PC-3 (cell line): ENCODE measurements at regions not wholly inside any gene's neighbourhood (a gene's known extent, or its start where the extent isn't known, plus 50 kb on each side); places are given as distances from the start of the nearest gene placed in this dataset.

Experiments
- ATAC-seq: fragments of 200-7000 bp; cut with Tn5 transposase; 2 replicates; pipeline ENCODE4 v1.9.1; 2020; ENCODE audit warnings: mild to moderate bottlenecking, moderate library complexity
- BruUV-seq: library from RNA; stranded (reverse); fragments of 400-500 nt; replicated peaks from 2 replicates; lab custom pipeline; 2021; lab: Mats Ljungman, UMichigan
- CTCF ChIA-PET: fragments of 300-600 bp; sonication (Branson Sonifier 250); formaldehyde crosslinking; loops from one replicate; lab custom pipeline; 2022; ENCODE audit warnings: antibody characterized with exemption; lab: Charles Lee
- POLR2A ChIA-PET: fragments of 300-600 bp; sonication (Branson Sonifier 250); formaldehyde crosslinking; loops from one replicate; lab custom pipeline; 2022; ENCODE audit warnings: antibody characterized with exemption; ENCODE audit not compliant: unreplicated experiment; lab: Charles Lee
- DNase-seq: peaks from one replicate; pipeline ENCODE4 v3.0.0-alpha.2; 2015
- H2AFZ ChIP-seq: fragments of 300-600 bp; sonication (generic); 2 replicates; pipeline ENCODE4 v1.6.0; 2016; ENCODE audit warnings: antibody characterized with exemption, low read length
- H3F3A ChIP-seq: fragments of 300-600 bp; sonication (generic); one replicate; pipeline ENCODE4 v1.6.0; 2017; ENCODE audit warnings: antibody characterized with exemption, low read length, control low read depth, mild to moderate bottlenecking; ENCODE audit not compliant: unreplicated experiment
- H3K27ac ChIP-seq: fragments of 300-600 bp; sonication (generic); 2 replicates; pipeline ENCODE4 v1.5.1; 2016; ENCODE audit warnings: mild to moderate bottlenecking, low read length
- H3K27me3 ChIP-seq: fragments of 300-600 bp; sonication (generic); 2 replicates; pipeline ENCODE4 v1.6.1; 2016; ENCODE audit warnings: low read length, mixed read lengths
- H3K36me3 ChIP-seq: fragments of 300-600 bp; sonication (generic); 2 replicates; pipeline ENCODE4 v1.6.1; 2016; ENCODE audit warnings: low read depth, mixed run types, low read length, mixed read lengths
- H3K4me1 ChIP-seq: fragments of 300-600 bp; sonication (generic); 2 replicates; pipeline ENCODE4 v1.5.1; 2016; ENCODE audit warnings: low read length; ENCODE audit not compliant: insufficient read depth
- H3K4me2 ChIP-seq: fragments of 300-600 bp; sonication (generic); 2 replicates; pipeline ENCODE4 v1.6.0; 2016; ENCODE audit warnings: low read length
- H3K4me3 ChIP-seq: fragments of 300-600 bp; sonication (generic); 2 replicates; pipeline ENCODE4 v1.5.1; 2016; ENCODE audit warnings: mild to moderate bottlenecking, low read length, mixed read lengths
- H3K79me2 ChIP-seq: fragments of 300-600 bp; sonication (generic); 2 replicates; pipeline ENCODE4 v1.6.1; 2017; ENCODE audit warnings: low read length, mixed read lengths
- H3K9ac ChIP-seq: fragments of 300-600 bp; sonication (generic); 2 replicates; pipeline ENCODE4 v1.6.0; 2016; ENCODE audit warnings: mild to moderate bottlenecking, low read length
- H3K9me2 ChIP-seq: fragments of 300-600 bp; sonication (generic); replicated peaks from 2 replicates; pipeline ENCODE4 v1.6.1; 2016; ENCODE audit warnings: mixed run types, low read length, mixed read lengths
- H3K9me3 ChIP-seq: fragments of 300-600 bp; sonication (generic); 2 replicates; pipeline ENCODE4 v1.6.1; 2016; ENCODE audit warnings: low read length, mixed read lengths
- H4K20me1 ChIP-seq: fragments of 300-600 bp; sonication (generic); 2 replicates; pipeline ENCODE4 v1.6.1; 2016; ENCODE audit warnings: low read length, mixed read lengths
- CTCF ChIP-seq: fragments of 300-600 bp; sonication (generic); conservative IDR thresholded peaks from 2 replicates; pipeline ENCODE4 v1.5.1; 2017; ENCODE audit warnings: antibody characterized with exemption, low read depth, mild to moderate bottlenecking, low read length
- EZH2 ChIP-seq: fragments of 300-600 bp; sonication (generic); IDR thresholded peaks from one replicate; pipeline ENCODE4 v1.6.1; 2017; ENCODE audit warnings: antibody characterized with exemption, mild to moderate bottlenecking, low read length; ENCODE audit not compliant: unreplicated experiment
- EZH2phosphoT487 ChIP-seq: fragments of 300-600 bp; sonication (generic); IDR thresholded peaks from 2 replicates; pipeline ENCODE4 v1.6.1; 2018; ENCODE audit warnings: mild to moderate bottlenecking, antibody characterized with exemption, low read length, borderline replicate concordance
- intact Hi-C: fragments of 100-400 bp; cut with micrococcal nuclease; formaldehyde crosslinking; loops from 2 replicates; pipeline ENCODE4 v1.9.0; 2023

DNA sequence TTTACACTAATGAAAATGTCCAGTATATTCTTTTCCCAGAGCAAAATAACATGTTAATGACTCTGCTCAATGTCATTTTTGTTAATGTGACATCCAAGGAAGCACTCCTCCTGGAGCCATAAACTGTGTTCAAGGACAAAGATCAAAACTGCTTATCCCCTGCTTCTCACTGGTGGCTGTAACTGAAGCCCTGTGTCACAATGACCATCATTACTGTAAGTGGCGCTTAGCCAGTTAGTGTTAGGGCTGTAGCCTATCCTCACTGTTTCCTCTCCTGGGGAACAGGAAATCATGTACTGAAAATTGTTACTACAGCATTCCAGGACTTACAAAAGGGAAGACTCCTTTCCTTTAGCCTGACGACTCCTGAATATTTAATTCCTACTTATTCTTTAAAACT is 71.7 kb upstream of the COX7C start:
- CTCF ChIA-PET = no interaction called here
- TF ChIP-seq CTCF (no peak), EZH2phosphoT487 (no peak), EZH2 (no peak)
- DNase-seq (no peak), ATAC-seq (no peak)
- Histone ChIP-seq H3K4me2 (no peak overlapping the region), H3K9me2 (no peaks in the 10 kb centered on the region), H3K9me3 (no peaks in the 10 kb centered on the region), H3F3A (no peaks in the 10 kb centered on the region), H3K9ac (no peak overlapping the region), H3K36me3 (no peaks in the 10 kb centered on the region), H3K27ac (no peak overlapping the region), H2AFZ (no peak overlapping the region), H3K79me2 (no peaks in the 10 kb centered on the region), H3K4me3 (no peak overlapping the region), H3K4me1 (no peaks in the 10 kb centered on the region), H3K27me3 (no peaks in the 10 kb centered on the region), H4K20me1 (no peaks in the 10 kb centered on the region)
- POLR2A ChIA-PET = interaction anchor here (0.6 kb wide), 1 partner anchor 275 kb away, joined by 4 read pairs; no protein-coding TSS in a partner anchor
- no TSS peak for BruUV-seq
- intact Hi-C loops = no loop called here

DNA sequence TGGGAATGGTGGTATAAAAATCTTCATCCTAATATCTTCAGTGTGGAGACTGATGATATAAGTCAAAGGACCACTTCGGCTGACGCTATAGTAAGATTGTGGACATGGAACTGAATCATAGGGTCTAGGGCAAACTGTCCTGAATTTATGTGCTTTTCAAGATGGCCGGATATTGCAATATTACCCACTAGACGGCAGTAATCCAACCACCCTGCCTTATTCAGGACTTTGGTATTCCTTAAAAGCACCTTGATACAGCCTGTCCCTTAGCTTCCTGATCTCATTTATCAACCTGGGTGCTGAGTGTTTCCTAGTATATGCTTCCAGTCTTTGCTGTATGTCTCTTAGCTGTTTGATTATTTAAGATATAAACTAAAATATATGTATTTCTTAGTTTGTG is 71.2 kb upstream of the COX7C start:
- Histone ChIP-seq H3K9me2 (no peaks in the 10 kb centered on the region), H3K9me3 (no peaks in the 10 kb centered on the region), H3F3A (no peaks in the 10 kb centered on the region), H3K4me3 (no peak overlapping the region), H3K27me3 (no peaks in the 10 kb centered on the region), H2AFZ (no peak overlapping the region), H3K36me3 (no peaks in the 10 kb centered on the region), H3K27ac (no peak overlapping the region), H3K9ac (no peak overlapping the region), H4K20me1 (no peaks in the 10 kb centered on the region), H3K79me2 (no peaks in the 10 kb centered on the region), H3K4me1 (no peaks in the 10 kb centered on the region), H3K4me2 (no peak overlapping the region)
- POLR2A ChIA-PET = no interaction called here
- intact Hi-C loops = no loop called here
- ATAC-seq = peak; percentile 64
- no peak for TF ChIP-seq EZH2phosphoT487
- TF ChIP-seq CTCF = peak; percentile 49
- CTCF ChIA-PET = no interaction called here
- DNase-seq = peak; percentile 54
- no TSS peak for BruUV-seq

DNA sequence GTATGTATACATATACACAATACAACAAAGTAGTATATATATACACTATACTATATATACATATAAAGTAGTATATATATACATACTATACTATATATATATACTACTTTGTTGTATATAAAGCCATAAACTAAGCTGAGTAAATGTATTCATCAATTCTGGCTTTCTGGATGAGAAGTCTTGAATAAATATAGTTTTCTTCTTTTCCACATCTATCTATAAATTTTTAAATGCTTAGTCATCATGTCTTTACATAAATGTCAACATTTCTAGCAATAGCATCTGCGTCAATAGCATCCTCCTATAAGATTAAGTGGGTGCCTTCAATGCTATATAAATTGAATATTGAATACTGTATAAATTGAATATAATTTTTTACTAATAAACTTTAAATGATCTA is 63.1 kb upstream of the COX7C start:
- Histone ChIP-seq H3K9me2 (no peaks in the 10 kb centered on the region), H3F3A (no peaks in the 10 kb centered on the region), H3K79me2 (no peaks in the 10 kb centered on the region), H3K36me3 (no peaks in the 10 kb centered on the region), H2AFZ (no peak overlapping the region), H3K4me1 (no peaks in the 10 kb centered on the region), H3K27me3 (no peaks in the 10 kb centered on the region), H4K20me1 (no peaks in the 10 kb centered on the region), H3K4me2 (no peak overlapping the region), H3K9ac (no peak overlapping the region), H3K4me3 (no peak overlapping the region), H3K27ac (no peak overlapping the region), H3K9me3 (no peaks in the 10 kb centered on the region)
- ATAC-seq = peak; percentile 53
- POLR2A ChIA-PET = no interaction called here
- DNase-seq = peak; percentile 19
- no TSS peak for BruUV-seq
- TF ChIP-seq EZH2phosphoT487 = no peak
- no peak for TF ChIP-seq CTCF
- no peak for TF ChIP-seq EZH2
- CTCF ChIA-PET = no interaction called here
- intact Hi-C loops = no loop called here
